GM13976 (cell line): ENCODE measurements at regions not wholly inside any gene's neighbourhood (a gene's known extent, or its start where the extent isn't known, plus 50 kb on each side); places are given as distances from the start of the nearest gene placed in this dataset.

Experiments
- DNase-seq: peaks from one replicate; pipeline ENCODE4 v3.0.0; 2012; ENCODE audit warnings: low spot score
- CTCF ChIP-seq: IDR thresholded peaks from 2 replicates; pipeline ENCODE4 v1.5.1; 2012; ENCODE audit warnings: borderline replicate concordance, mild to moderate bottlenecking; ENCODE audit not compliant: insufficient read depth; ENCODE audit errors: extremely low read depth, missing control alignments, control extremely low read depth
- in situ Hi-C: fragments of 300-500 bp; cut with MboI; formaldehyde crosslinking; loops from one replicate; pipeline ENCODE4 v1.12.0; 2022; ENCODE audit warnings: low sequenced_read_pairs, mixed read lengths, inconsistent platforms; ENCODE audit not compliant: unreplicated experiment

GRCh38 chr10:106226142-106226541 is 938.4 kb downstream of the SORCS1 start:
- in situ Hi-C loops, result no loop called here
- DNase-seq, result no peak
- TF ChIP-seq CTCF, result no peak

GRCh38 chr10:106224676-106225075 is 939.8 kb downstream of the SORCS1 start:
- TF ChIP-seq CTCF, result no peak
- in situ Hi-C loops, result no loop called here
- no peak for DNase-seq

GRCh38 chr10:106217627-106218026 is 946.9 kb downstream of the SORCS1 start:
- DNase-seq, result no peak
- TF ChIP-seq CTCF, result no peak
- in situ Hi-C loops, result no loop called here

GRCh38 chr10:106216085-106216484 is 948.4 kb downstream of the SORCS1 start:
- in situ Hi-C loops, result no loop called here
- no peak for DNase-seq
- TF ChIP-seq CTCF, result no peak

- in situ Hi-C loops, result no loop called here
- DNase-seq, result no peak
- TF ChIP-seq CTCF, result no peak
Observed at GRCh38 chr10:106214243-106214642, 950.3 kb downstream of the SORCS1 start.

- in situ Hi-C loops, result no loop called here
- no peak for TF ChIP-seq CTCF
- DNase-seq, result no peak
Observed at GRCh38 chr10:106213493-106213892, 951.0 kb downstream of the SORCS1 start.

GRCh38 chr10:106198275-106198674 is 966.2 kb downstream of the SORCS1 start:
- in situ Hi-C loops, result no loop called here
- DNase-seq, result no peak
- no peak for TF ChIP-seq CTCF
